Sigmoid colon (tissue), 6 donors: ENCODE measurements at regions not wholly inside any gene's neighbourhood (a gene's known extent, or its start where the extent isn't known, plus 50 kb on each side); places are given as distances from the start of the nearest gene placed in this dataset.

Experiments
- DNase-seq: peaks from one replicate; pipeline ENCODE4 v3.0.0-alpha.2; 2019
- H3K27ac ChIP-seq, 4 donors: fragments of 200-600 bp; sonication (generic); one replicate each; pipeline ENCODE4 v1.5.1; 2016 to 2019; ENCODE audit warnings: mild to moderate bottlenecking in 1 of 4
- H3K27me3 ChIP-seq, 3 donors: fragments of 200-600 bp; sonication (generic); one replicate each; pipeline ENCODE4 v1.5.1; 2019; ENCODE audit warnings: mild to moderate bottlenecking in 1 of 3
- H3K36me3 ChIP-seq, 4 donors: fragments of 200-600 bp; sonication (generic); one replicate each; pipeline ENCODE4 v1.5.1; 2016 to 2019
- H3K4me1 ChIP-seq, 4 donors: fragments of 200-600 bp; sonication (generic); one replicate each; pipeline ENCODE4 v1.5.1; 2017 to 2019
- H3K4me3 ChIP-seq, 4 donors: fragments of 200-600 bp; sonication (generic); one replicate each; pipeline ENCODE4 v1.5.1; 2017 to 2019; ENCODE audit warnings: mild to moderate bottlenecking in 2 of 4, moderate library complexity in 1 of 4
- H3K9me3 ChIP-seq, 4 donors: fragments of 200-600 bp in 3 of 4; sonication (generic) in 3 of 4; one replicate each; pipeline versions ENCODE4 v1.5.1 to v1.6.1; 2013 to 2019
- CTCF ChIP-seq, 4 experiments: fragments of 450-650 bp in 3 of 4; fragments of 200-600 bp in 1 of 4; IDR thresholded peaks; one replicate each; pipeline ENCODE4 v1.5.1; 2016 to 2019; ENCODE audit warnings: antibody characterized with exemption in 4 of 4, mild to moderate bottlenecking in 3 of 4, moderate library complexity in 2 of 4
- EP300 ChIP-seq, 4 donors: sonication (generic); formaldehyde crosslinking; IDR thresholded peaks; one replicate each; pipeline ENCODE4 v1.6.1; 2017; ENCODE audit warnings: antibody characterized with exemption in 4 of 4
- POLR2A ChIP-seq, 2 donors: fragments of 450-650 bp; IDR thresholded peaks; one replicate each; pipeline ENCODE4 v1.6.1; 2016; ENCODE audit warnings: antibody characterized with exemption in 2 of 2, mild to moderate bottlenecking in 2 of 2, moderate library complexity in 2 of 2
- POLR2AphosphoS5 ChIP-seq, 4 donors: sonication (generic); formaldehyde crosslinking; IDR thresholded peaks; one replicate each; pipeline ENCODE4 v1.6.1; 2017; ENCODE audit warnings: antibody characterized with exemption in 4 of 4
- WGBS, 2 donors: extraction: QIAGEN DNeasy Blood & Tissue Kit; methylation state at CpG; one replicate each; pipeline ENCODE4 v1.1.7; 2013; 5-methylcytosine and 5-hydroxymethylcytosine counted together
- intact Hi-C: fragments of 100-400 bp; cut with DNase I; formaldehyde crosslinking; loops from one replicate; pipeline ENCODE4 v1.15.1; 2023
- donor health status: healthy with polysubstance abuse.
- donor health status: healthy.

- Histone ChIP-seq H3K36me3 (no peaks in the 10 kb centered on the region), H3K4me3 (no peak overlapping the region), H3K4me1 (peaks cover 0 to 14% (median 13%) of the 10 kb centered on the region in 4 donors), H3K27me3 (no peaks in the 10 kb centered on the region), H3K27ac (no peak overlapping the region), H3K9me3 (peaks cover 0 to 5% (median 0%) of the 10 kb centered on the region in 4 donors)
- TF ChIP-seq EP300 (IDR thresholded peaks at IDR 0.05) (no peak), CTCF (IDR thresholded peaks at IDR 0.05) (no peak), POLR2A (IDR thresholded peaks at IDR 0.05) (no peak), POLR2AphosphoS5 (IDR thresholded peaks at IDR 0.05) (no peak)
- no peak for DNase-seq
- WGBS, 2 donors, result 43 to 62% methylated on average over 2 of the region's 2 CpGs
- intact Hi-C loops, result no loop called here
Observed at GRCh38 chr7:153446490-153446889, 605.7 kb upstream of the DPP6 start.

- peaks cover 0 to 14% (median 13%) of the 10 kb centered on the region in 4 donors for H3K4me1 ChIP-seq
- no peaks in the 10 kb centered on the region for H3K36me3 ChIP-seq
- intact Hi-C loops, result no loop called here
- H3K27me3 ChIP-seq, result no peaks in the 10 kb centered on the region
- TF ChIP-seq EP300 (IDR thresholded peaks at IDR 0.05) (no peak), CTCF (IDR thresholded peaks at IDR 0.05) (no peak), POLR2AphosphoS5 (IDR thresholded peaks at IDR 0.05) (no peak), POLR2A (IDR thresholded peaks at IDR 0.05) (no peak)
- no peak overlapping the region for H3K27ac ChIP-seq
- no peak for DNase-seq
- H3K4me3 ChIP-seq, result no peak overlapping the region
- peaks cover 0 to 5% (median 0%) of the 10 kb centered on the region in 4 donors for H3K9me3 ChIP-seq
- WGBS, 2 donors, result 53 to 56% methylated on average over 5 of the region's 5 CpGs
Observed at GRCh38 chr7:153447011-153447410, 605.2 kb upstream of the DPP6 start.

GRCh38 chr7:153452661-153453060 is 599.5 kb upstream of the DPP6 start:
- H3K9me3 ChIP-seq, result peaks cover 0 to under 1% (median 0%) of the 10 kb centered on the region in 4 donors
- H3K4me3 ChIP-seq, result no peak overlapping the region
- intact Hi-C loops, result no loop called here
- peaks cover 0 to 2% (median 0%) of the 10 kb centered on the region in 4 donors for H3K4me1 ChIP-seq
- DNase-seq, result no peak
- H3K36me3 ChIP-seq, result no peaks in the 10 kb centered on the region
- H3K27me3 ChIP-seq, result no peaks in the 10 kb centered on the region
- H3K27ac ChIP-seq, result no peak overlapping the region
- TF ChIP-seq EP300 (IDR thresholded peaks at IDR 0.05), result no peak
- TF ChIP-seq POLR2A (IDR thresholded peaks at IDR 0.05), result no peak
- TF ChIP-seq CTCF (IDR thresholded peaks at IDR 0.05), result no peak
- TF ChIP-seq POLR2AphosphoS5 (IDR thresholded peaks at IDR 0.05), result no peak
- WGBS, 2 donors, result 83 to 84% methylated on average over 3 of the region's 3 CpGs

GRCh38 chr7:153454306-153454705 is 597.9 kb upstream of the DPP6 start:
- DNase-seq, result no peak
- no peak overlapping the region for H3K27ac ChIP-seq
- H3K9me3 ChIP-seq, result no peaks in the 10 kb centered on the region
- no peaks in the 10 kb centered on the region for H3K27me3 ChIP-seq
- H3K4me3 ChIP-seq, result no peak overlapping the region
- TF ChIP-seq POLR2A (IDR thresholded peaks at IDR 0.05) (no peak), CTCF (IDR thresholded peaks at IDR 0.05) (no peak), EP300 (IDR thresholded peaks at IDR 0.05) (no peak), POLR2AphosphoS5 (IDR thresholded peaks at IDR 0.05) (no peak)
- peaks cover 0 to 6% (median 3%) of the 10 kb centered on the region in 4 donors for H3K4me1 ChIP-seq
- no peaks in the 10 kb centered on the region for H3K36me3 ChIP-seq
- WGBS, 2 donors, result 79 to 80% methylated on average over 9 of the region's 9 CpGs
- intact Hi-C loops, result no loop called here

- intact Hi-C loops, result no loop called here
- no peak overlapping the region for H3K27ac ChIP-seq
- DNase-seq, result no peak
- H3K4me3 ChIP-seq, result no peak overlapping the region
- 78 to 83% methylated on average over 7 of the region's 7 CpGs for WGBS, 2 donors
- no peaks in the 10 kb centered on the region for H3K27me3 ChIP-seq
- peaks cover 0 to 6% (median 3%) of the 10 kb centered on the region in 4 donors for H3K4me1 ChIP-seq
- TF ChIP-seq POLR2AphosphoS5 (IDR thresholded peaks at IDR 0.05), result no peak
- no peak for TF ChIP-seq CTCF (IDR thresholded peaks at IDR 0.05)
- no peak for TF ChIP-seq EP300 (IDR thresholded peaks at IDR 0.05)
- no peak for TF ChIP-seq POLR2A (IDR thresholded peaks at IDR 0.05)
- no peaks in the 10 kb centered on the region for H3K36me3 ChIP-seq
- H3K9me3 ChIP-seq, result peaks cover 0 to 6% (median 0%) of the 10 kb centered on the region in 4 donors
Observed at GRCh38 chr7:153457746-153458145, 594.5 kb upstream of the DPP6 start.
